IMR-90 (cell line): ENCODE measurements at regions not wholly inside any gene's neighbourhood (a gene's known extent, or its start where the extent isn't known, plus 50 kb on each side); places are given as distances from the start of the nearest gene placed in this dataset.

Experiments used
- ATAC-seq: fragments of 200-7000 bp; cut with Tn5 transposase; 2 replicates; pipeline ENCODE4 v1.9.1; 2020; ENCODE audit warnings: low read depth, mild to moderate bottlenecking, moderate library complexity
- BruUV-seq: library from RNA; stranded (reverse); fragments of 400-500 nt; replicated peaks from 2 replicates; lab custom pipeline; 2021; lab: Mats Ljungman, UMichigan
- CTCF ChIA-PET: fragments of 300-600 bp; formaldehyde crosslinking; extraction: SDS; loops from one replicate; lab custom pipeline; 2021; ENCODE audit warnings: antibody characterized with exemption; lab: Yijun Ruan, JAX
- POLR2A ChIA-PET: fragments of 300-600 bp; sonication (Branson Sonifier 250); formaldehyde crosslinking; loops from one replicate; lab custom pipeline; 2022; ENCODE audit warnings: antibody characterized with exemption; ENCODE audit not compliant: unreplicated experiment; lab: Charles Lee
- DNase-seq: peaks from one replicate; pipeline ENCODE4 v3.0.0; 2013
- H2AFZ ChIP-seq: replicated peaks from 2 replicates; pipeline ENCODE3; 2013; ENCODE audit warnings: low read length, mild to moderate bottlenecking; ENCODE audit not compliant: poor library complexity
- H2AK5ac ChIP-seq: 2 replicates; pipeline ENCODE4 v1.6.1; 2013; ENCODE audit warnings: low read depth, low read length, inconsistent platforms
- H2AK9ac ChIP-seq: replicated peaks from 2 replicates; pipeline ENCODE3; 2013; ENCODE audit warnings: mild to moderate bottlenecking, low read depth, low read length, moderate library complexity; ENCODE audit not compliant: poor library complexity
- H2BK120ac ChIP-seq: 2 replicates; pipeline ENCODE4 v1.6.1; 2013; ENCODE audit warnings: low read depth, low read length, inconsistent platforms
- H2BK15ac ChIP-seq: 3 replicates; pipeline ENCODE4 v1.6.1; 2013; ENCODE audit warnings: low read depth, low read length, inconsistent platforms
- H2BK20ac ChIP-seq: 2 replicates; pipeline ENCODE4 v1.6.1; 2013; ENCODE audit warnings: low read depth, mild to moderate bottlenecking, inconsistent platforms, low read length, moderate library complexity
- H2BK5ac ChIP-seq: 2 replicates; pipeline ENCODE4 v1.6.1; 2013; ENCODE audit warnings: mild to moderate bottlenecking, low read depth, low read length, inconsistent platforms; ENCODE audit not compliant: poor library complexity, severe bottlenecking
- H3K14ac ChIP-seq: replicated peaks from 2 replicates; pipeline ENCODE4 v1.6.1; 2013; ENCODE audit warnings: low read depth, low read length, inconsistent platforms
- H3K18ac ChIP-seq: 2 replicates; pipeline ENCODE4 v1.6.1; 2013; ENCODE audit warnings: low read depth, low read length, control low read depth
- H3K23ac ChIP-seq: 2 replicates; pipeline ENCODE4 v1.6.1; 2013; ENCODE audit warnings: low read depth, low read length, inconsistent platforms
- H3K27ac ChIP-seq: 2 replicates; pipeline ENCODE4 v1.5.1; 2013; ENCODE audit warnings: mild to moderate bottlenecking, control low read depth, low read length; ENCODE audit not compliant: insufficient read depth
- H3K27me3 ChIP-seq: 2 replicates; pipeline ENCODE4 v1.6.1; 2013; ENCODE audit warnings: low read length; ENCODE audit not compliant: control insufficient read depth, insufficient read depth
- H3K36me3 ChIP-seq: 2 replicates; pipeline ENCODE4 v1.6.1; 2013; ENCODE audit warnings: low read length, mixed read lengths; ENCODE audit not compliant: control insufficient read depth, insufficient read depth
- H3K4ac ChIP-seq: 2 replicates; pipeline ENCODE4 v1.6.1; 2013; ENCODE audit warnings: low read depth, low read length, inconsistent platforms
- H3K4me1 ChIP-seq: 2 replicates; pipeline ENCODE4 v1.6.1; 2013; ENCODE audit warnings: low read length, mixed read lengths; ENCODE audit not compliant: control insufficient read depth, insufficient read depth
- H3K4me2 ChIP-seq: 2 replicates; pipeline ENCODE4 v1.6.1; 2013; ENCODE audit warnings: low read depth, mild to moderate bottlenecking, control low read depth, low read length, moderate library complexity
- H3K4me3 ChIP-seq: 2 replicates; pipeline ENCODE4 v1.5.1; 2013; ENCODE audit warnings: low read depth, mild to moderate bottlenecking, control low read depth, low read length, moderate library complexity; ENCODE audit not compliant: insufficient read depth
- H3K56ac ChIP-seq: 2 replicates; pipeline ENCODE4 v1.6.1; 2013; ENCODE audit warnings: low read length, inconsistent platforms; ENCODE audit not compliant: insufficient read depth; ENCODE audit errors: extremely low read depth
- H3K79me1 ChIP-seq, 2 experiments: 2 replicates each; pipeline ENCODE4 v1.6.1; 2013; ENCODE audit warnings: low read length in 2 of 2, inconsistent platforms in 1 of 2, low read depth in 1 of 2
- H3K9ac ChIP-seq: 2 replicates; pipeline ENCODE4 v1.6.1; 2013; ENCODE audit warnings: low read depth, low read length, control low read depth
- H3K9me1 ChIP-seq: 2 replicates; pipeline ENCODE4 v1.6.1; 2013; ENCODE audit warnings: low read length, inconsistent platforms; ENCODE audit not compliant: insufficient read depth
- H3K9me3 ChIP-seq: 2 replicates; pipeline ENCODE4 v1.6.1; 2013; ENCODE audit warnings: low read length; ENCODE audit not compliant: control insufficient read depth, insufficient read depth
- H4K20me1 ChIP-seq: 2 replicates; pipeline ENCODE4 v1.6.1; 2013; ENCODE audit warnings: low read length, inconsistent platforms; ENCODE audit not compliant: insufficient read depth
- H4K5ac ChIP-seq: 2 replicates; pipeline ENCODE4 v1.6.1; 2013; ENCODE audit warnings: mild to moderate bottlenecking, low read depth, low read length, control low read depth
- H4K8ac ChIP-seq, 2 experiments: 2 replicates each; pipeline ENCODE4 v1.6.1; 2013; ENCODE audit warnings: low read depth in 2 of 2, low read length in 2 of 2, control low read depth in 1 of 2, inconsistent platforms in 1 of 2
- H4K91ac ChIP-seq: 2 replicates; pipeline ENCODE4 v1.6.1; 2013; ENCODE audit warnings: low read depth, low read length, inconsistent platforms; ENCODE audit not compliant: insufficient read depth
- BHLHE40 ChIP-seq: fragments of 150-350 bp; IDR thresholded peaks from 2 replicates; pipeline ENCODE4 v1.6.1; 2016; ENCODE audit warnings: mild to moderate bottlenecking, low read depth, low read length
- CEBPB ChIP-seq: IDR thresholded peaks from 2 replicates; pipeline ENCODE4 v1.6.1; 2012; ENCODE audit warnings: low read depth, low read length, improper control_type of control experiment
- CHD1 ChIP-seq: IDR thresholded peaks from 2 replicates; pipeline ENCODE4 v1.6.1; 2012; ENCODE audit warnings: low read depth, low read length, improper control_type of control experiment
- FOS ChIP-seq: fragments of 150-350 bp; IDR thresholded peaks from 2 replicates; pipeline ENCODE4 v1.6.1; 2016; ENCODE audit warnings: low read depth, low read length
- MAFK ChIP-seq: IDR thresholded peaks from 2 replicates; pipeline ENCODE4 v1.6.1; 2012; ENCODE audit warnings: low read depth, low read length, improper control_type of control experiment
- MAZ ChIP-seq: IDR thresholded peaks from 2 replicates; pipeline ENCODE4 v1.6.1; 2012; ENCODE audit warnings: low read depth, mild to moderate bottlenecking, low read length, improper control_type of control experiment, moderate library complexity, borderline replicate concordance
- MXI1 ChIP-seq: IDR thresholded peaks from 2 replicates; pipeline ENCODE4 v1.6.1; 2012; ENCODE audit warnings: low read depth, mild to moderate bottlenecking, low read length, moderate library complexity, borderline replicate concordance
- NFE2L2 ChIP-seq: fragments of 150-350 bp; IDR thresholded peaks from 2 replicates; pipeline ENCODE4 v1.6.1; 2016; ENCODE audit warnings: low read depth, mild to moderate bottlenecking, low read length
- POLR2A ChIP-seq: IDR thresholded peaks from 2 replicates; pipeline ENCODE4 v1.6.1; 2012; ENCODE audit warnings: mild to moderate bottlenecking, low read depth, low read length
- RAD21 ChIP-seq: IDR thresholded peaks from 2 replicates; pipeline ENCODE4 v1.6.1; 2012; ENCODE audit warnings: low read length, improper control_type of control experiment
- RCOR1 ChIP-seq: IDR thresholded peaks from 2 replicates; pipeline ENCODE4 v1.6.1; 2012; ENCODE audit warnings: mild to moderate bottlenecking, low read length, improper control_type of control experiment; ENCODE audit not compliant: insufficient replicate concordance
- RFX5 ChIP-seq: IDR thresholded peaks from 2 replicates; pipeline ENCODE4 v1.8.0; 2012; ENCODE audit warnings: low read depth, mild to moderate bottlenecking, low read length, moderate library complexity
- SMC3 ChIP-seq: fragments of 150-350 bp; IDR thresholded peaks from 2 replicates; pipeline ENCODE4 v1.6.1; 2016; ENCODE audit warnings: low read depth, mild to moderate bottlenecking, antibody characterized with exemption, low read length, moderate library complexity
- USF2 ChIP-seq: fragments of 150-350 bp; IDR thresholded peaks from 2 replicates; pipeline ENCODE4 v1.6.1; 2017; ENCODE audit warnings: mild to moderate bottlenecking, antibody characterized with exemption, low read length, low read depth
- WGBS, 2 experiments: methylation state at CpG; one replicate each; pipeline versions ENCODE4 v1.1.5 to v1.1.7; 2013; ENCODE audit warnings: missing lambda C conversion rate in 2 of 2; ENCODE audit not compliant: insufficient read length in 1 of 2; ENCODE audit errors: extremely low coverage in 2 of 2; 5-methylcytosine and 5-hydroxymethylcytosine counted together
- dilution Hi-C: fragments of 300-500 bp; cut with HindIII; formaldehyde crosslinking; loops from one replicate; pipeline ENCODE4 v1.14.3; 2018; ENCODE audit warnings: low sequenced_read_pairs; ENCODE audit not compliant: unreplicated experiment
- in situ Hi-C: fragments of 300-500 bp; cut with MboI; formaldehyde crosslinking; loops from 3 replicates; pipeline ENCODE4 v1.14.3; 2019; ENCODE audit warnings: low sequenced_read_pairs, inconsistent platforms, mixed read lengths
- intact Hi-C: fragments of 100-400 bp; cut with micrococcal nuclease; formaldehyde crosslinking; loops from 2 replicates; pipeline ENCODE4 v1.10.0; 2022
- TF ChIP-seq, protein P1 (sequence below): conservative IDR thresholded peaks from 2 replicates; pipeline ENCODE4 v1.5.1; 2012; ENCODE audit warnings: mild to moderate bottlenecking, low read depth, low read length, improper control_type of control experiment
- TF ChIP-seq, protein P2 (sequence below): fragments of 150-350 bp; IDR thresholded peaks from 2 replicates; pipeline ENCODE4 v1.6.1; 2016; ENCODE audit warnings: low read depth, mild to moderate bottlenecking, low read length, moderate library complexity, borderline replicate concordance

DNA sequence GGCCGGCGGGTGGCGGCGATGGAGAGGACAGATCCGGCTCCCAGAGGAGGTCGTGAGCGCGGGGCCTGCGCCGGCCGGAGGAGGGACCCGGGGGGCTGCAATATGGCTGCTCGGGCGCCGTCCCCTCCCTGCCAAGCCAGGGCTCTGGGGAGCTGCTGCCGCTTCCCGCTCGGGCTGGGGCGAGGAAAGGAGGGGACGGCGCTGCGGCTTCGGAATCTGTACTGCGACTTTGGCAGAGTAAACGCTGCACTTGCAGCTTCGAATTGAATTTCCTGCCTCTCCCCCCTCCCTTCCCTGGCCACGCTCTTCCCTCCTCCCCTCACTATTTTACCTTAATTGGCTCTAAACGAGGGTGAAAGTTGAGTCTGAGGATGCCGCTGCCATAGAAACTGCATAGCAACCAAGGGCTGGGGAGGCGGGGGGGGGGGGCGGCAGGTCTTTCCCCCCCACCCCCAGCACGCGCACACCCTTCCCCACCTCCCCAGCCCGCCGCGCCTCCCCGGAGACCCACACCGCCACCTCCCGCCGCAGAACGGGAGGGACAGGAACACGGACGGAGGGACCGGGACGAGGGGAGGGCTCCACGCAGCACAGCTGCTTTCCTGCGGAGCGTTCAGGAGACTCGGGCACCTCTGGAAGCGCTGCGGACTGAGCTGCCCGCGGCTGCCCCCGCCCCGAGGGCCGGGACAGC is 93.9 kb downstream of the RNASET2 start:
- Histone ChIP-seq H3K9me3 (no peaks in the 10 kb centered on the region), H3K4me3 (peak overlapping the region; percentile 37), H3K14ac (no peak overlapping the region), H3K4me2 (peak overlapping the region; percentile 97), H3K18ac (no peak overlapping the region), H3K27ac (no peak overlapping the region), H3K79me1 (no peaks in the 10 kb centered on the region), H3K23ac (no peak overlapping the region), H2BK15ac (no peak overlapping the region), H3K9ac (no peak overlapping the region), H3K4ac (no peak overlapping the region), H2BK120ac (no peak overlapping the region), H3K27me3 (peaks cover 33% of the 10 kb centered on the region), H3K56ac (no peak overlapping the region), H2AK9ac (no peak overlapping the region), H4K5ac (no peak overlapping the region), H2AK5ac (no peak overlapping the region), H4K8ac (no peak overlapping the region), H4K20me1 (no peaks in the 10 kb centered on the region), H3K36me3 (no peaks in the 10 kb centered on the region), H2BK5ac (no peak overlapping the region), H3K9me1 (no peaks in the 10 kb centered on the region), H4K91ac (no peak overlapping the region), H2AFZ (peak overlapping the region; percentile 67), H2BK20ac (no peak overlapping the region), H3K4me1 (no peaks in the 10 kb centered on the region)
- intact Hi-C loops = no loop called here
- dilution Hi-C loops = no loop called here
- peak; percentile 76 for ATAC-seq
- in situ Hi-C loops = no loop called here
- no peak for TF ChIP-seq FOS
- no peak for TF ChIP-seq NFE2L2
- no peak for TF ChIP-seq SMC3
- no peak for TF ChIP-seq POLR2A
- TF ChIP-seq RAD21 = no peak
- TF ChIP-seq CEBPB = no peak
- no peak for TF ChIP-seq MAFK
- TF ChIP-seq, protein P1, sequence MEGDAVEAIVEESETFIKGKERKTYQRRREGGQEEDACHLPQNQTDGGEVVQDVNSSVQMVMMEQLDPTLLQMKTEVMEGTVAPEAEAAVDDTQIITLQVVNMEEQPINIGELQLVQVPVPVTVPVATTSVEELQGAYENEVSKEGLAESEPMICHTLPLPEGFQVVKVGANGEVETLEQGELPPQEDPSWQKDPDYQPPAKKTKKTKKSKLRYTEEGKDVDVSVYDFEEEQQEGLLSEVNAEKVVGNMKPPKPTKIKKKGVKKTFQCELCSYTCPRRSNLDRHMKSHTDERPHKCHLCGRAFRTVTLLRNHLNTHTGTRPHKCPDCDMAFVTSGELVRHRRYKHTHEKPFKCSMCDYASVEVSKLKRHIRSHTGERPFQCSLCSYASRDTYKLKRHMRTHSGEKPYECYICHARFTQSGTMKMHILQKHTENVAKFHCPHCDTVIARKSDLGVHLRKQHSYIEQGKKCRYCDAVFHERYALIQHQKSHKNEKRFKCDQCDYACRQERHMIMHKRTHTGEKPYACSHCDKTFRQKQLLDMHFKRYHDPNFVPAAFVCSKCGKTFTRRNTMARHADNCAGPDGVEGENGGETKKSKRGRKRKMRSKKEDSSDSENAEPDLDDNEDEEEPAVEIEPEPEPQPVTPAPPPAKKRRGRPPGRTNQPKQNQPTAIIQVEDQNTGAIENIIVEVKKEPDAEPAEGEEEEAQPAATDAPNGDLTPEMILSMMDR = no peak
- no peak for TF ChIP-seq USF2
- TF ChIP-seq BHLHE40 = no peak
- TF ChIP-seq CHD1 = no peak
- TF ChIP-seq RCOR1 = no peak
- no peak for TF ChIP-seq RFX5
- no peak for TF ChIP-seq MAZ
- TF ChIP-seq MXI1 = no peak
- TF ChIP-seq, protein P2, sequence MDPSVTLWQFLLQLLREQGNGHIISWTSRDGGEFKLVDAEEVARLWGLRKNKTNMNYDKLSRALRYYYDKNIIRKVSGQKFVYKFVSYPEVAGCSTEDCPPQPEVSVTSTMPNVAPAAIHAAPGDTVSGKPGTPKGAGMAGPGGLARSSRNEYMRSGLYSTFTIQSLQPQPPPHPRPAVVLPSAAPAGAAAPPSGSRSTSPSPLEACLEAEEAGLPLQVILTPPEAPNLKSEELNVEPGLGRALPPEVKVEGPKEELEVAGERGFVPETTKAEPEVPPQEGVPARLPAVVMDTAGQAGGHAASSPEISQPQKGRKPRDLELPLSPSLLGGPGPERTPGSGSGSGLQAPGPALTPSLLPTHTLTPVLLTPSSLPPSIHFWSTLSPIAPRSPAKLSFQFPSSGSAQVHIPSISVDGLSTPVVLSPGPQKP = no peak
- POLR2A ChIA-PET = no interaction called here
- DNase-seq = no peak
- CTCF ChIA-PET = no interaction called here
- no TSS peak for BruUV-seq
- WGBS, 2 experiments = no CpG with 5 or more reads among the region's 56 CpGs
